ENCODE measurements at regions not wholly inside any gene's neighbourhood (a gene's known extent, or its start where the extent isn't known, plus 50 kb on each side); places are given as distances from the start of the nearest gene placed in this dataset.

DNA sequence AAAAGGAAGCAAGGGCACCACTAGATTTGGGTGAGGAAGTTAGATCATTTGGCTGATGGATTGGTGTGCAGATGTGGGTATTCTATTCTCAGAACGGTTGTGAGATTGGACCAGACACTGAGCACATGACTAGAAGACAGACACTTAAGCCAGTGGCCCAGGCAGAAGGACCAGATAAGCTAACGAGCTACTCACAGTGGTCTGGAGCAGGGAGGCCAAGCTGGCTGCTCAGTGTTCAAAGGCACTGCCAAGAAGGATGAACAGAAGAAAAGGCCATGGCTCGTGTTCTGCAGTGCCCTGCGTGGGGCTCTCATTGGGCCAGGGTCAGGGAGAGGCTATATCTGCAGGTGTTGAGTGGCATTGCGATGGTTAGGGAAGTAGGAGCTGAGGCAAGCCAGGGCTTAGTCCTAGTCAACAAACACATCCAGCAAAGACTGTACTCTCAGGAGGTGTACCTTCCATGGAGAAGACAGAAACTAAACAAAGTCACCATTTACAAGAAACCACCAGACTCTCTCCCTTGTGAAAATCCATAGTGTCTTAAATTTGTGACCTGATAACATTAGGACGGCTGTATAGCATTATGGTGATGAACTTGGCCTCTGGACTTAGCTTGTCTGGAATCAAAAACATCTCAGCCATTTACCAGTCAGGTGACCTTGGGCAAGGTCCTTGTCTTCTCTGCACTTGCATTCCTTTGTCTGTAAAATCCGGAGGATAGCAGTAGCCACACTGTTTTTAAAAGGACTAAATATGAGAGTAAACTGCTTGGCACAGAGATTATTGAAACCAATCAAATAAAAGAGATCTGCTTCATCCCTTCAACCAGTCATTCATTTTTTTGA is 274.5 kb downstream of the SIPA1L2 start:
- TF ChIP-seq, protein P1, sequence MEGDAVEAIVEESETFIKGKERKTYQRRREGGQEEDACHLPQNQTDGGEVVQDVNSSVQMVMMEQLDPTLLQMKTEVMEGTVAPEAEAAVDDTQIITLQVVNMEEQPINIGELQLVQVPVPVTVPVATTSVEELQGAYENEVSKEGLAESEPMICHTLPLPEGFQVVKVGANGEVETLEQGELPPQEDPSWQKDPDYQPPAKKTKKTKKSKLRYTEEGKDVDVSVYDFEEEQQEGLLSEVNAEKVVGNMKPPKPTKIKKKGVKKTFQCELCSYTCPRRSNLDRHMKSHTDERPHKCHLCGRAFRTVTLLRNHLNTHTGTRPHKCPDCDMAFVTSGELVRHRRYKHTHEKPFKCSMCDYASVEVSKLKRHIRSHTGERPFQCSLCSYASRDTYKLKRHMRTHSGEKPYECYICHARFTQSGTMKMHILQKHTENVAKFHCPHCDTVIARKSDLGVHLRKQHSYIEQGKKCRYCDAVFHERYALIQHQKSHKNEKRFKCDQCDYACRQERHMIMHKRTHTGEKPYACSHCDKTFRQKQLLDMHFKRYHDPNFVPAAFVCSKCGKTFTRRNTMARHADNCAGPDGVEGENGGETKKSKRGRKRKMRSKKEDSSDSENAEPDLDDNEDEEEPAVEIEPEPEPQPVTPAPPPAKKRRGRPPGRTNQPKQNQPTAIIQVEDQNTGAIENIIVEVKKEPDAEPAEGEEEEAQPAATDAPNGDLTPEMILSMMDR (IDR thresholded peaks at IDR 0.05): no peak
- TF ChIP-seq, protein P2, sequence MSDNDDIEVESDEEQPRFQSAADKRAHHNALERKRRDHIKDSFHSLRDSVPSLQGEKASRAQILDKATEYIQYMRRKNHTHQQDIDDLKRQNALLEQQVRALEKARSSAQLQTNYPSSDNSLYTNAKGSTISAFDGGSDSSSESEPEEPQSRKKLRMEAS (IDR thresholded peaks at IDR 0.05; ENCODE audit: low read depth): no peak
- TF ChIP-seq, protein P3, sequence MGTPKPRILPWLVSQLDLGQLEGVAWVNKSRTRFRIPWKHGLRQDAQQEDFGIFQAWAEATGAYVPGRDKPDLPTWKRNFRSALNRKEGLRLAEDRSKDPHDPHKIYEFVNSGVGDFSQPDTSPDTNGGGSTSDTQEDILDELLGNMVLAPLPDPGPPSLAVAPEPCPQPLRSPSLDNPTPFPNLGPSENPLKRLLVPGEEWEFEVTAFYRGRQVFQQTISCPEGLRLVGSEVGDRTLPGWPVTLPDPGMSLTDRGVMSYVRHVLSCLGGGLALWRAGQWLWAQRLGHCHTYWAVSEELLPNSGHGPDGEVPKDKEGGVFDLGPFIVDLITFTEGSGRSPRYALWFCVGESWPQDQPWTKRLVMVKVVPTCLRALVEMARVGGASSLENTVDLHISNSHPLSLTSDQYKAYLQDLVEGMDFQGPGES (IDR thresholded peaks at IDR 0.05; ENCODE audit: low read depth, low read length): no peak
- no peak for TF ChIP-seq TCF12 (IDR thresholded peaks at IDR 0.05)
- TF ChIP-seq, protein P4, sequence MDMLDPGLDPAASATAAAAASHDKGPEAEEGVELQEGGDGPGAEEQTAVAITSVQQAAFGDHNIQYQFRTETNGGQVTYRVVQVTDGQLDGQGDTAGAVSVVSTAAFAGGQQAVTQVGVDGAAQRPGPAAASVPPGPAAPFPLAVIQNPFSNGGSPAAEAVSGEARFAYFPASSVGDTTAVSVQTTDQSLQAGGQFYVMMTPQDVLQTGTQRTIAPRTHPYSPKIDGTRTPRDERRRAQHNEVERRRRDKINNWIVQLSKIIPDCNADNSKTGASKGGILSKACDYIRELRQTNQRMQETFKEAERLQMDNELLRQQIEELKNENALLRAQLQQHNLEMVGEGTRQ (IDR thresholded peaks at IDR 0.05; ENCODE audit: borderline replicate concordance, low read depth, low read length): no peak
- no peak for TF ChIP-seq JUND (IDR thresholded peaks at IDR 0.05)
- no peak for TF ChIP-seq TAF1 (IDR thresholded peaks at IDR 0.05; ENCODE audit: borderline replicate concordance, low read depth, low read length)
- TF ChIP-seq YY1 (IDR thresholded peaks at IDR 0.05; ENCODE audit: low read depth): no peak

Measured in SK-N-SH (cell line).